ENCODE measurements at regions not wholly inside any gene's neighbourhood (a gene's known extent, or its start where the extent isn't known, plus 50 kb on each side); places are given as distances from the start of the nearest gene placed in this dataset.

DNA sequence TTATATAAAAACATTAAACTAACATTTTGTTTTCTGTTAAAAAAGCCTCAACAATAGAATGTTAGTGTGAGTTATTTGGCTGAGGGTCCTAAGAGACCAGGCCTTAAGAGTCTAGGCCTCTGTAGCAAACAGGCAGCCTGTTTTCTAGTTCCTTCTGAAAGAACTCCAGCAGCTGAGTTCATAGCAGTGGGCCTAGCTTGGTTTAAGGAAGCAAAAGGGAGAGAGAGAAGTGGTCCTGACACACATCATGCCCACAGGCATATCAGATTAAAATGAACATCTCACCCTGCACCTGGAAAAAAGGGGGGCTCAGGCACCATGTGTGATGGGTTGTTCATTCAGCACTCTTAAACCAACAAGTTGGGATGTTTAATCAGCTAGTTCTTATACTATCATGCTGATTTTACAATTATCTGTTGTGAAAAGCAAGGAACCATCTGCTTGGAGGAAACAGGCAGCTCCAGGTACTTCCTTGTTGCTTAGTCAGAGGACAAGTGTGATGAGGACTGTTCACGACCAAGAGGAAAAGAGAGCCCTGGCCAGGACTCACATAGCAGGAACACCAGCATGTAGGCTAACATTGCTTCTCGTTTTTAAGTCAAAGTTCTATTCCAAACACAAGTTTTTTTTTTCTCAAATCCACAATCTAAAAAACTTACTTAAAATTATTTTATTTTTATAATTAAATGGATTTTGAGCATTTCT is 81.3 kb upstream of the FRY start:
- TF ChIP-seq CTCF (IDR thresholded peaks at IDR 0.05) (no peak), POLR2A (IDR thresholded peaks at IDR 0.05) (no peak)
